ENCODE measurements at regions not wholly inside any gene's neighbourhood (a gene's known extent, or its start where the extent isn't known, plus 50 kb on each side); places are given as distances from the start of the nearest gene placed in this dataset.
A peak's percentile ranks its signal among the peaks of the same experiment; 100 is the strongest.

- Mint-ChIP-seq H3K36me3 (no peaks in the 10 kb centered on the region), H3K27ac (no peak overlapping the region), H3K4me1 (no peaks in the 10 kb centered on the region), H3K4me3 (no peak overlapping the region), H3K27me3 (ENCODE audit: low read depth in 3 of 3) (peaks cover 0 to 3% (median 0%) of the 10 kb centered on the region in 3 donors), H3K9me3 (no peaks in the 10 kb centered on the region)
- H3K79me2 ChIP-seq (ENCODE audit: insufficient read depth, low read length), result no peaks in the 10 kb centered on the region
- H3K9me3 ChIP-seq (replicated peaks in 1 of 2; ENCODE audit: control insufficient read depth in 1 of 2, insufficient read depth in 1 of 2, low read length in 2 of 2), result no peaks in the 10 kb centered on the region
- no peaks in the 10 kb centered on the region for H3K4me1 ChIP-seq (ENCODE audit: control insufficient read depth in 1 of 2, insufficient read depth in 2 of 2, low read length in 2 of 2)
- TF ChIP-seq, protein P1, sequence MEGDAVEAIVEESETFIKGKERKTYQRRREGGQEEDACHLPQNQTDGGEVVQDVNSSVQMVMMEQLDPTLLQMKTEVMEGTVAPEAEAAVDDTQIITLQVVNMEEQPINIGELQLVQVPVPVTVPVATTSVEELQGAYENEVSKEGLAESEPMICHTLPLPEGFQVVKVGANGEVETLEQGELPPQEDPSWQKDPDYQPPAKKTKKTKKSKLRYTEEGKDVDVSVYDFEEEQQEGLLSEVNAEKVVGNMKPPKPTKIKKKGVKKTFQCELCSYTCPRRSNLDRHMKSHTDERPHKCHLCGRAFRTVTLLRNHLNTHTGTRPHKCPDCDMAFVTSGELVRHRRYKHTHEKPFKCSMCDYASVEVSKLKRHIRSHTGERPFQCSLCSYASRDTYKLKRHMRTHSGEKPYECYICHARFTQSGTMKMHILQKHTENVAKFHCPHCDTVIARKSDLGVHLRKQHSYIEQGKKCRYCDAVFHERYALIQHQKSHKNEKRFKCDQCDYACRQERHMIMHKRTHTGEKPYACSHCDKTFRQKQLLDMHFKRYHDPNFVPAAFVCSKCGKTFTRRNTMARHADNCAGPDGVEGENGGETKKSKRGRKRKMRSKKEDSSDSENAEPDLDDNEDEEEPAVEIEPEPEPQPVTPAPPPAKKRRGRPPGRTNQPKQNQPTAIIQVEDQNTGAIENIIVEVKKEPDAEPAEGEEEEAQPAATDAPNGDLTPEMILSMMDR (IDR thresholded peaks at IDR 0.05), result no peak
- H3K9ac ChIP-seq (ENCODE audit: insufficient read depth, low read length, poor library complexity, severe bottlenecking), result no peak overlapping the region
- no peaks in the 10 kb centered on the region for H3K36me3 ChIP-seq (replicated peaks in 1 of 2; ENCODE audit: control insufficient read depth in 1 of 2, insufficient read depth in 2 of 2, low read length in 2 of 2)
- H4K20me1 ChIP-seq (ENCODE audit: insufficient read depth, low read length), result no peaks in the 10 kb centered on the region
- no peak overlapping the region for H3K27ac ChIP-seq (ENCODE audit: low read depth in 1 of 2, low read length in 2 of 2)
- H2AFZ ChIP-seq (ENCODE audit: insufficient read depth, low read depth, low read length, poor library complexity, severe bottlenecking), result no peak overlapping the region
- no peak for DNase-seq
- H3K27me3 ChIP-seq (ENCODE audit: control insufficient read depth in 2 of 2, insufficient read depth in 2 of 2, low read length in 2 of 2), result no peaks in the 10 kb centered on the region
- intact Hi-C loops (cut with micrococcal nuclease), result no loop called here
- 72% methylated on average over 5 of the region's 7 CpGs for WGBS (ENCODE audit: insufficient coverage)
- H3K4me2 ChIP-seq (replicated peaks; ENCODE audit: extremely low read depth, low read length, poor library complexity, severe bottlenecking), result no peak overlapping the region
- no peak overlapping the region for H3K4me3 ChIP-seq (replicated peaks in 1 of 3; ENCODE audit: low read depth in 2 of 3, low read length in 3 of 3)
Observed at GRCh38 chr6:72553531-72554511, 68.0 kb upstream of the KCNQ5 start.

GRCh38 chr6:72554761-72555221, 67.1 kb upstream of the KCNQ5 start:
- Mint-ChIP-seq H3K36me3 (no peaks in the 10 kb centered on the region), H3K9me3 (no peaks in the 10 kb centered on the region), H3K4me1 (no peaks in the 10 kb centered on the region), H3K27me3 (ENCODE audit: low read depth in 3 of 3) (peaks cover 0 to 3% (median 0%) of the 10 kb centered on the region in 3 donors), H3K4me3 (no peak overlapping the region), H3K27ac (peak overlapping the region in 1 of 7 donors; percentile 35)
- Histone ChIP-seq H3K9me3 (replicated peaks in 1 of 2; ENCODE audit: control insufficient read depth in 1 of 2, insufficient read depth in 1 of 2, low read length in 2 of 2) (no peaks in the 10 kb centered on the region), H4K20me1 (ENCODE audit: insufficient read depth, low read length) (no peaks in the 10 kb centered on the region), H3K4me1 (ENCODE audit: control insufficient read depth in 1 of 2, insufficient read depth in 2 of 2, low read length in 2 of 2) (no peaks in the 10 kb centered on the region), H3K4me2 (replicated peaks; ENCODE audit: extremely low read depth, low read length, poor library complexity, severe bottlenecking) (no peak overlapping the region), H2AFZ (ENCODE audit: insufficient read depth, low read depth, low read length, poor library complexity, severe bottlenecking) (no peak overlapping the region), H3K79me2 (ENCODE audit: insufficient read depth, low read length) (no peaks in the 10 kb centered on the region), H3K9ac (ENCODE audit: insufficient read depth, low read length, poor library complexity, severe bottlenecking) (no peak overlapping the region), H3K36me3 (replicated peaks in 1 of 2; ENCODE audit: control insufficient read depth in 1 of 2, insufficient read depth in 2 of 2, low read length in 2 of 2) (no peaks in the 10 kb centered on the region), H3K27me3 (ENCODE audit: control insufficient read depth in 2 of 2, insufficient read depth in 2 of 2, low read length in 2 of 2) (no peaks in the 10 kb centered on the region), H3K4me3 (replicated peaks in 1 of 3; ENCODE audit: low read depth in 2 of 3, low read length in 3 of 3) (no peak overlapping the region), H3K27ac (ENCODE audit: low read depth in 1 of 2, low read length in 2 of 2) (no peak overlapping the region)
- DNase-seq, result no peak
- intact Hi-C loops (cut with micrococcal nuclease), result no loop called here
- no CpG with 5 or more reads among the region's 4 CpGs for WGBS (ENCODE audit: insufficient coverage)
- TF ChIP-seq, protein P1 (IDR thresholded peaks at IDR 0.05), result no peak
